Vagina (tissue), 2 donors: ENCODE measurements at regions not wholly inside any gene's neighbourhood (a gene's known extent, or its start where the extent isn't known, plus 50 kb on each side); places are given as distances from the start of the nearest gene placed in this dataset.

Experiments used
- DNase-seq, 2 donors: peaks; one replicate each; pipeline ENCODE4 v3.0.0-alpha.2; 2017; ENCODE audit errors: extremely low spot score in 2 of 2
- H3K27ac ChIP-seq: fragments of 200-600 bp; sonication (generic); one replicate; pipeline ENCODE4 v1.5.1; 2019
- H3K27me3 ChIP-seq: fragments of 200-600 bp; sonication (generic); one replicate; pipeline ENCODE4 v1.5.1; 2019
- H3K36me3 ChIP-seq, 2 donors: fragments of 200-600 bp; sonication (generic); one replicate each; pipeline ENCODE4 v1.5.1; 2017 to 2019
- H3K4me1 ChIP-seq: fragments of 200-600 bp; sonication (generic); one replicate; pipeline ENCODE4 v1.5.1; 2019
- H3K4me3 ChIP-seq, 2 donors: fragments of 200-600 bp; sonication (generic); 1 replicate in 1 of 2; 2 replicates in 1 of 2; pipeline ENCODE4 v1.5.1; 2016 to 2019
- H3K9me3 ChIP-seq: fragments of 200-600 bp; sonication (generic); one replicate; pipeline ENCODE4 v1.5.1; 2019
- CTCF ChIP-seq, 3 experiments: fragments of 450-650 bp in 2 of 3; fragments of 200-600 bp in 1 of 3; sonication (generic) in 1 of 3; IDR thresholded peaks; one replicate each; pipeline ENCODE4 v1.5.1; 2017 to 2019; ENCODE audit warnings: antibody characterized with exemption in 3 of 3, mild to moderate bottlenecking in 2 of 3, moderate library complexity in 2 of 3
- POLR2A ChIP-seq, 2 donors: fragments of 450-650 bp; IDR thresholded peaks; one replicate each; pipeline ENCODE4 v1.6.1; 2017; ENCODE audit warnings: antibody characterized with exemption in 2 of 2, mild to moderate bottlenecking in 2 of 2, moderate library complexity in 2 of 2
- POLR2AphosphoS5 ChIP-seq, 2 donors: sonication (generic); formaldehyde crosslinking; IDR thresholded peaks; one replicate each; pipeline ENCODE4 v1.9.0; 2017; ENCODE audit warnings: antibody characterized with exemption in 2 of 2, mild to moderate bottlenecking in 2 of 2, low read depth in 1 of 2; ENCODE audit not compliant: insufficient read depth in 1 of 2
- intact Hi-C: fragments of 100-400 bp; cut with DNase I; formaldehyde crosslinking; loops from one replicate; pipeline ENCODE4 v1.15.1; 2023

DNA sequence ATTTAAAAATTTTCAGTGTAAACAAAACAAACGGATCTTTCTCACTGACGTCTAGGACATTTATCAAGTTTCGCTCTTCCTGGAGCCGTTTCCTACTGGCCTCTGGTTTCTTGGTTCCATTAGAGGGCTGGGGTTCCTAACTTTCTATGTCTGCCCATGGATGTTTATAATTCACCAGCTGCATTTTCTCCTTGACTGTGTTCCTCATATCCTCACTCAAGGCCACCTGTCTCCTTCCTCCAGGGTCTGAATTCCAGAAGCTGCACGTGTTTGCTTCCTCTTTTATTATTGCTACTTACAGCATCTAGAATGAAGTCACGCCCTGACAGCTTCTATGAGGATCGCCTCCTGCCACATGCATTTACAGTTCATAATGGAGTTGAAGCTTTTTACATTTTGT is 74.1 kb upstream of the BASP1 start:
- Histone ChIP-seq H3K4me1 (no peaks in the 10 kb centered on the region), H3K9me3 (no peaks in the 10 kb centered on the region), H3K4me3 (no peak overlapping the region), H3K27ac (no peak overlapping the region), H3K36me3 (no peaks in the 10 kb centered on the region), H3K27me3 (no peaks in the 10 kb centered on the region)
- intact Hi-C loops = no loop called here
- no peak for DNase-seq
- no peak for TF ChIP-seq POLR2AphosphoS5 (IDR thresholded peaks at IDR 0.05; ENCODE audit: insufficient read depth in 1 of 2, low read depth in 1 of 2)
- no peak for TF ChIP-seq POLR2A (IDR thresholded peaks at IDR 0.05)
- no peak for TF ChIP-seq CTCF (IDR thresholded peaks at IDR 0.05)

- DNase-seq = no peak
Observed at GRCh38 chr5:17146280-17146841, 71.1 kb upstream of the BASP1 start.

DNA sequence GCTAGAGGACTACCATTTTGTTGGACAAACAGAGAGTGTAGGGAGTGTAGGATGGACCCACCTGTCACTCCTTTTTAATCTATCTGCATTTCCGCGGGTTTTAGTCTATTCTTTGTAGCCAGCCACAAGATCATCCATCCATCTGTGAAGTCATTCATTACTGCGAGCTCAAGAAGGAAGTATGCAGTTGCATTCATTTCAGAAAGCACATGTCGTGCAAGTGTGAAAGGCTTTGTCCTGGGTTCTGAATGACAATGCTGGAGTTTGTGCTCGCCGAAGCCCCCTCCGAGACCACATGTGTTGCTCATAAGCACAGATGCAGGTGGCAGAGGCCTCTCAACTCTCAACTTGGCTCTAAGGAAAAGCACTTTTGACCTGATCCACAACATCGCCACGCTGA is 70.3 kb upstream of the BASP1 start:
- no peak for TF ChIP-seq POLR2A (IDR thresholded peaks at IDR 0.05)
- no peak for TF ChIP-seq POLR2AphosphoS5 (IDR thresholded peaks at IDR 0.05; ENCODE audit: insufficient read depth in 1 of 2, low read depth in 1 of 2)
- no peak for TF ChIP-seq CTCF (IDR thresholded peaks at IDR 0.05)
- Histone ChIP-seq H3K9me3 (no peaks in the 10 kb centered on the region), H3K4me1 (no peaks in the 10 kb centered on the region), H3K27me3 (no peaks in the 10 kb centered on the region), H3K4me3 (no peak overlapping the region), H3K27ac (no peak overlapping the region), H3K36me3 (no peaks in the 10 kb centered on the region)
- intact Hi-C loops = no loop called here
- DNase-seq = no peak

More at GRCh38 chr5:17146280-17146841, 71.1 kb upstream of the BASP1 start:
- H3K36me3 ChIP-seq = no peaks in the 10 kb centered on the region
- intact Hi-C loops = no loop called here
- H3K4me3 ChIP-seq = no peak overlapping the region
- no peaks in the 10 kb centered on the region for H3K4me1 ChIP-seq
- no peak overlapping the region for H3K27ac ChIP-seq
- TF ChIP-seq CTCF (IDR thresholded peaks at IDR 0.05) = no peak
- no peaks in the 10 kb centered on the region for H3K27me3 ChIP-seq
- no peaks in the 10 kb centered on the region for H3K9me3 ChIP-seq

GRCh38 chr5:17147617-17148016 is 69.8 kb upstream of the BASP1 start:
- H3K27ac ChIP-seq = no peak overlapping the region
- no peaks in the 10 kb centered on the region for H3K9me3 ChIP-seq
- H3K36me3 ChIP-seq = no peaks in the 10 kb centered on the region
- DNase-seq = no peak
- intact Hi-C loops = no loop called here
- TF ChIP-seq POLR2AphosphoS5 (IDR thresholded peaks at IDR 0.05; ENCODE audit: insufficient read depth in 1 of 2, low read depth in 1 of 2) (no peak), POLR2A (IDR thresholded peaks at IDR 0.05) (no peak), CTCF (IDR thresholded peaks at IDR 0.05) (no peak)
- no peaks in the 10 kb centered on the region for H3K4me1 ChIP-seq
- no peak overlapping the region for H3K4me3 ChIP-seq
- no peaks in the 10 kb centered on the region for H3K27me3 ChIP-seq

DNA sequence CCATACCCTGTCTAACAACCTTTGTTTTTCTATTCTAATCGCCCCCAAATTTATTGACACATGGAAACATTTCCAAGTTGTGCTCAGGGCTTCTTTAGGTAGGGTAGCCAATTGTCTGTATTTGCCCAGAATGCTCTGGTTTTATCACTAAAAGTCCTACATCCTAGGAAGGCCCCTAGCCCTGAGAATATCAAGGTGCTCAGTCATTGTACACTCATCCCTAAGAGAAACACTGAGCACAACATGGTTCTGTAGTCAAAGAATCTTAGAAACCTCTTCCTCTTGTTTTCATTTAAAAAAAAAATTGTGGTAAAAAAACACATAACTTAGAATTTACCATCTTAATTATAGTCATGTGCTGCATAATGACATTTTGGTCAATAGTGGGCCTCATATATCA is 69.0 kb upstream of the BASP1 start:
- TF ChIP-seq CTCF (IDR thresholded peaks at IDR 0.05) = no peak
- TF ChIP-seq POLR2AphosphoS5 (IDR thresholded peaks at IDR 0.05; ENCODE audit: insufficient read depth in 1 of 2, low read depth in 1 of 2) = no peak
- TF ChIP-seq POLR2A (IDR thresholded peaks at IDR 0.05) = no peak
- H3K27me3 ChIP-seq = no peaks in the 10 kb centered on the region
- intact Hi-C loops = no loop called here

More for the DNA sequence above, 69.0 kb upstream of the BASP1 start:
- Histone ChIP-seq H3K4me1 (no peaks in the 10 kb centered on the region), H3K9me3 (no peaks in the 10 kb centered on the region), H3K27ac (no peak overlapping the region), H3K4me3 (no peak overlapping the region), H3K36me3 (no peaks in the 10 kb centered on the region)
- no peak for DNase-seq
